BE2C (cell line): ENCODE measurements at regions not wholly inside any gene's neighbourhood (a gene's known extent, or its start where the extent isn't known, plus 50 kb on each side); places are given as distances from the start of the nearest gene placed in this dataset.

ENCODE experiments used
- DNase-seq: peaks from one replicate; pipeline ENCODE4 v3.0.0-alpha.2; 2020
- H3K27me3 ChIP-seq: fragments of 250-450 bp; sonication (Bioruptor Pico); 2 replicates; pipeline ENCODE4 v1.5.1; 2020; ENCODE audit warnings: mild to moderate bottlenecking
- H3K36me3 ChIP-seq: fragments of 250-450 bp; sonication (Bioruptor Pico); 2 replicates; pipeline ENCODE4 v1.5.1; 2020; ENCODE audit warnings: mild to moderate bottlenecking
- H3K4me1 ChIP-seq: fragments of 250-450 bp; sonication (Bioruptor Pico); 2 replicates; pipeline ENCODE4 v1.5.1; 2020
- H3K4me3 ChIP-seq: 2 replicates; pipeline ENCODE4 v1.5.1; 2011; ENCODE audit warnings: low read depth, low read length
- H3K9me3 ChIP-seq: fragments of 250-450 bp; sonication (Bioruptor Pico); 2 replicates; pipeline ENCODE4 v1.5.1; 2020
- CTCF ChIP-seq: IDR thresholded peaks from 2 replicates; pipeline ENCODE4 v1.5.1; 2012; ENCODE audit warnings: mild to moderate bottlenecking, low read depth, low read length

GRCh38 chr11:112506852-112507251 lies 246.2 kb upstream of the PLET1 start:
- Histone ChIP-seq H3K4me3 (no peak overlapping the region), H3K4me1 (no peaks in the 10 kb centered on the region; the same call in 1 of the 2 replicates), H3K9me3 (no peaks in the 10 kb centered on the region), H3K27me3 (0 out of 2 replicates have a peak, but pooled peaks cover 3% of the 10 kb centered on the region), H3K36me3 (no peaks in the 10 kb centered on the region)
- no peak for DNase-seq
- no peak for TF ChIP-seq CTCF

GRCh38 chr11:112507281-112507680 lies 246.6 kb upstream of the PLET1 start:
- H3K4me3 ChIP-seq, result no peak overlapping the region
- DNase-seq, result no peak
- no peak for TF ChIP-seq CTCF

GRCh38 chr11:112508750-112509149 lies 248.1 kb upstream of the PLET1 start:
- no peak overlapping the region for H3K4me3 ChIP-seq
- DNase-seq, result no peak
- no peak for TF ChIP-seq CTCF
- 0 out of 2 replicates have a peak, but pooled peaks cover 3% of the 10 kb centered on the region for H3K27me3 ChIP-seq
- H3K36me3 ChIP-seq, result no peaks in the 10 kb centered on the region
- H3K4me1 ChIP-seq, result no peaks in the 10 kb centered on the region; the same call in 1 of the 2 replicates
- H3K9me3 ChIP-seq, result no peaks in the 10 kb centered on the region

More at GRCh38 chr11:112507281-112507680, 246.6 kb upstream of the PLET1 start:
- Histone ChIP-seq H3K27me3 (0 out of 2 replicates have a peak, but pooled peaks cover 3% of the 10 kb centered on the region), H3K36me3 (no peaks in the 10 kb centered on the region), H3K4me1 (no peaks in the 10 kb centered on the region; the same call in 1 of the 2 replicates), H3K9me3 (no peaks in the 10 kb centered on the region)

- no peak for DNase-seq
- no peak overlapping the region for H3K4me3 ChIP-seq
- TF ChIP-seq CTCF, result no peak
- H3K4me1 ChIP-seq, result no peaks in the 10 kb centered on the region; the same call in 1 of the 2 replicates
- no peaks in the 10 kb centered on the region for H3K9me3 ChIP-seq
- no peaks in the 10 kb centered on the region for H3K36me3 ChIP-seq
- H3K27me3 ChIP-seq, result 0 out of 2 replicates have a peak, but pooled peaks cover 3% of the 10 kb centered on the region
Observed at GRCh38 chr11:112509300-112509699, 248.6 kb upstream of the PLET1 start.

- no peaks in the 10 kb centered on the region; the same call in 1 of the 2 replicates for H3K4me1 ChIP-seq
- H3K27me3 ChIP-seq, result 0 out of 2 replicates have a peak, but pooled peaks cover 3% of the 10 kb centered on the region
- no peaks in the 10 kb centered on the region for H3K9me3 ChIP-seq
- DNase-seq, result no peak
- no peak for TF ChIP-seq CTCF
- no peaks in the 10 kb centered on the region for H3K36me3 ChIP-seq
- no peak overlapping the region for H3K4me3 ChIP-seq
Observed at GRCh38 chr11:112511271-112511670, 250.6 kb upstream of the PLET1 start.

GRCh38 chr11:112511911-112512310 lies 251.3 kb upstream of the PLET1 start:
- H3K36me3 ChIP-seq, result no peaks in the 10 kb centered on the region
- no peak overlapping the region for H3K4me3 ChIP-seq
- DNase-seq, result no peak
- H3K4me1 ChIP-seq, result no peaks in the 10 kb centered on the region; the same call in 1 of the 2 replicates
- no peak for TF ChIP-seq CTCF
- H3K27me3 ChIP-seq, result 0 out of 2 replicates have a peak, but pooled peaks cover 3% of the 10 kb centered on the region
- no peaks in the 10 kb centered on the region for H3K9me3 ChIP-seq
